ENCODE measurements at regions not wholly inside any gene's neighbourhood (a gene's known extent, or its start where the extent isn't known, plus 50 kb on each side); places are given as distances from the start of the nearest gene placed in this dataset.

GRCh38 chr10:94097656-94098055 is 103.9 kb downstream of the PLCE1 start (continued):
- TF ChIP-seq CHD7 (IDR thresholded peaks at IDR 0.05; ENCODE audit: insufficient replicate concordance, low read length) = no peak
- no peak for TF ChIP-seq EZH2 (IDR thresholded peaks at IDR 0.05; ENCODE audit: low read depth, low read length, severe bottlenecking)
- no peak for TF ChIP-seq POLR2A (IDR thresholded peaks at IDR 0.05; ENCODE audit: control extremely low read depth in 1 of 2, low read depth in 2 of 2, low read length in 2 of 2)
- TF ChIP-seq TAF1 (IDR thresholded peaks at IDR 0.05; ENCODE audit: low read depth, low read length) = no peak
- no peak for TF ChIP-seq TAF7 (optimal IDR thresholded peaks at IDR 0.05; ENCODE audit: borderline replicate concordance, low read depth, low read length)
- no peak for TF ChIP-seq RFX5 (IDR thresholded peaks at IDR 0.05; ENCODE audit: borderline replicate concordance, low read depth, low read length)
- no peak for TF ChIP-seq E2F6 (IDR thresholded peaks at IDR 0.05)
- TF ChIP-seq BCL11A (IDR thresholded peaks at IDR 0.05; ENCODE audit: low read depth in 2 of 2, low read length in 2 of 2) = no peak
- TF ChIP-seq SIRT6 (IDR thresholded peaks at IDR 0.05; ENCODE audit: low read length) = no peak
- TF ChIP-seq ASH2L (IDR thresholded peaks at IDR 0.05; ENCODE audit: low read length) = no peak
- TF ChIP-seq CEBPB (IDR thresholded peaks at IDR 0.05; ENCODE audit: low read depth, low read length) = no peak
- no peak for TF ChIP-seq RXRA (IDR thresholded peaks at IDR 0.05; ENCODE audit: insufficient read depth, low read depth, low read length)

Data from H1 (cell line).